Neural crest cell (in vitro differentiated cells): ENCODE measurements at regions not wholly inside any gene's neighbourhood (a gene's known extent, or its start where the extent isn't known, plus 50 kb on each side); places are given as distances from the start of the nearest gene placed in this dataset.

Experiments
- DNase-seq: peaks from one replicate; pipeline ENCODE4 v3.0.0; 2021; ENCODE audit warnings: low read depth, mixed read lengths, low spot score
- H3K27ac Mint-ChIP-seq: one replicate; pipeline ENCODE4 v1.8.0; 2021; ENCODE audit warnings: mild to moderate bottlenecking, mixed read lengths; ENCODE audit not compliant: unreplicated experiment
- H3K27me3 Mint-ChIP-seq: 2 replicates; pipeline ENCODE4 v1.8.0; 2021; ENCODE audit warnings: low read depth, mild to moderate bottlenecking, mixed read lengths
- H3K36me3 Mint-ChIP-seq: 2 replicates; pipeline ENCODE4 v1.8.0; 2021; ENCODE audit warnings: low read depth, mild to moderate bottlenecking, mixed read lengths
- H3K4me1 Mint-ChIP-seq: 2 replicates; pipeline ENCODE4 v1.8.0; 2021; ENCODE audit warnings: mixed read lengths
- H3K4me3 Mint-ChIP-seq: one replicate; pipeline ENCODE4 v1.8.0; 2021; ENCODE audit warnings: mild to moderate bottlenecking, mixed read lengths
- H3K9me3 Mint-ChIP-seq: 2 replicates; pipeline ENCODE4 v1.8.0; 2021; ENCODE audit warnings: mixed read lengths
- TF ChIP-seq, protein P1 (sequence below): fragments of 200-600 bp; sonication (generic); conservative IDR thresholded peaks from 2 replicates; pipeline ENCODE4 v1.5.0; 2021; ENCODE audit warnings: antibody characterized with exemption, mild to moderate bottlenecking

DNA sequence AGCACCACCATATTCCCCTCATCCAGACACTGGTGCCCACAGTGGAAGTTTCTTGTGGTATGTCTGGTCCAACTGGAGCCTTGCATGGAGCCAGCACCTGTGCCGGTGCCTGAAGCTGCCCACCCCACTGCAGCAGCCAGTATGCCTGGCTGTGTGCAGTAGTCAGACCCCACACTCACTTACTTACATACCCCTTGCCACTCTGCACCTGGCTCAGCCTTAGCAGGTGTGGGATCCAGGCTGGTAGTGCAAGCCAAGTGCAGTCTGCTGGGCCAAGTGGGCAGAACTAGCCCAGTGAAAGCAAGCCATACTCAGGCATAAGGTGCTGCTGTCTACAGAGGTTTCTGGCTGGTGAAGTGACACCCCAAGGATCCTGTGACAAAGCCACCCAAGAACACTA is 871.4 kb upstream of the C9orf72 start:
- Mint-ChIP-seq H3K27ac (no peak overlapping the region), H3K9me3 (peaks cover 4% of the 10 kb centered on the region), H3K36me3 (peaks cover 3% of the 10 kb centered on the region), H3K4me3 (no peak overlapping the region), H3K4me1 (no peaks in the 10 kb centered on the region), H3K27me3 (no peaks in the 10 kb centered on the region)
- no peak for DNase-seq
- TF ChIP-seq, protein P1, sequence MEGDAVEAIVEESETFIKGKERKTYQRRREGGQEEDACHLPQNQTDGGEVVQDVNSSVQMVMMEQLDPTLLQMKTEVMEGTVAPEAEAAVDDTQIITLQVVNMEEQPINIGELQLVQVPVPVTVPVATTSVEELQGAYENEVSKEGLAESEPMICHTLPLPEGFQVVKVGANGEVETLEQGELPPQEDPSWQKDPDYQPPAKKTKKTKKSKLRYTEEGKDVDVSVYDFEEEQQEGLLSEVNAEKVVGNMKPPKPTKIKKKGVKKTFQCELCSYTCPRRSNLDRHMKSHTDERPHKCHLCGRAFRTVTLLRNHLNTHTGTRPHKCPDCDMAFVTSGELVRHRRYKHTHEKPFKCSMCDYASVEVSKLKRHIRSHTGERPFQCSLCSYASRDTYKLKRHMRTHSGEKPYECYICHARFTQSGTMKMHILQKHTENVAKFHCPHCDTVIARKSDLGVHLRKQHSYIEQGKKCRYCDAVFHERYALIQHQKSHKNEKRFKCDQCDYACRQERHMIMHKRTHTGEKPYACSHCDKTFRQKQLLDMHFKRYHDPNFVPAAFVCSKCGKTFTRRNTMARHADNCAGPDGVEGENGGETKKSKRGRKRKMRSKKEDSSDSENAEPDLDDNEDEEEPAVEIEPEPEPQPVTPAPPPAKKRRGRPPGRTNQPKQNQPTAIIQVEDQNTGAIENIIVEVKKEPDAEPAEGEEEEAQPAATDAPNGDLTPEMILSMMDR = no peak

DNA sequence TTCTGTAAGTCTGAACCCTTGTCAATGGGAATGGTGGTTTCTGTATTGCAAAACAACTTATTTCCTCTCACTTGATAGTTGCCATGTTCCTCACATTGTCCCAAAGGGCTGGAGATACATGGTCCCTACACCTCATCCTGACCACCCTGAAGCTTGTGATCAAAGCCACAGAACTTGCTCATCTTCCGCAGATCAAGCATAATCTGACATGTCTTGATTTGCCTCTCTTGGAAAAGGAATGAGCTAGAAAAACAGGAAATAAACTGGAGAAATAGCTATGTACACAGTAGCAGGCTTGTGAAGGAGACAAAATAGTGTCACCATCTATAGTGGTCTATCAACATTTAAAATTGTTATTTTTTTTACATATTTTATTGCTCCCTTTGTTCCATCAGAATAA is 871.9 kb upstream of the C9orf72 start:
- no peaks in the 10 kb centered on the region for H3K27me3 Mint-ChIP-seq
- no peaks in the 10 kb centered on the region for H3K4me1 Mint-ChIP-seq
- DNase-seq = no peak
- peaks cover 3% of the 10 kb centered on the region for H3K36me3 Mint-ChIP-seq
- H3K27ac Mint-ChIP-seq = no peak overlapping the region
- peaks cover 4% of the 10 kb centered on the region for H3K9me3 Mint-ChIP-seq
- H3K4me3 Mint-ChIP-seq = no peak overlapping the region
- TF ChIP-seq, protein P1 = no peak

DNA sequence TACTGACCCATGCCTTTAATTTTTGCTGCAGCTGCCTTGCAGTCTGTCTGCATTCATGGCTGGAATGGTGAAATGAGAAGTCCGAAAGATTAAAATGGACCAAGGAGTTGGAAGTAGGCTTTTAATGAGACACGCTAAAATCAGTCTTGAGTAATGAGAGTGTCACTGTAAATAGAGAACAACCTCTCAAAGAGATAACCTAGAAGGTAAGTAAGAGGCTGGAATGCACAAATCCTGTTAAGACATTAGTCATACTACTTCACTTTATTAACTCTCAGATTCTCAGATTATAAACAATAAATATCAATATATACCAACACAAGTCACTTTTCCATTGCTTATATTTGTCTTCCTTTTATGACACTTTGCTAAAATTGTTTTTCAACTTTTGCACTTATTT is 880.6 kb upstream of the C9orf72 start:
- H3K4me1 Mint-ChIP-seq = no peaks in the 10 kb centered on the region
- no peaks in the 10 kb centered on the region for H3K9me3 Mint-ChIP-seq
- H3K36me3 Mint-ChIP-seq = no peaks in the 10 kb centered on the region
- no peak overlapping the region for H3K4me3 Mint-ChIP-seq
- TF ChIP-seq, protein P1 = no peak
- H3K27ac Mint-ChIP-seq = no peak overlapping the region
- no peaks in the 10 kb centered on the region for H3K27me3 Mint-ChIP-seq
- DNase-seq = no peak

DNA sequence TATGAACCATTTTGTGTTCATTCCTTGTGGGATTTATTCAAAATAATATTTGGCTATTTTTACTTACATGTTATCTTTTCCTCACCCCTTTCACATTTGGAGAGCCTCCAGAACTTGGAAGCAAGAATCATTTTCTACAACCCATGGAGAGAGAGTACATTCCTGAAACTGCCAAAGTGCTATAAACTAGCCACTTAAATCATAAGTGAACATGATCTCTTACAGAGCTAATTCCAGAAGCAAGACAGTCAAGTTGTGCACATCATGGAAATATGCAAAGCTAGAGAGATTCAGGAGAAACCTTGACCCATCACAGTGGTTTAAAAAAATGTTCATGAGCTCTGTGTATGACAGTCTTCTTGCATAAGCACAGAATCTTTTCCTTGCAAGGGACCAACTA is 883.6 kb upstream of the C9orf72 start:
- no peak for DNase-seq
- no peaks in the 10 kb centered on the region for H3K4me1 Mint-ChIP-seq
- H3K36me3 Mint-ChIP-seq = no peaks in the 10 kb centered on the region
- H3K27ac Mint-ChIP-seq = no peak overlapping the region
- H3K9me3 Mint-ChIP-seq = no peaks in the 10 kb centered on the region
- no peaks in the 10 kb centered on the region for H3K27me3 Mint-ChIP-seq
- TF ChIP-seq, protein P1 = no peak
- H3K4me3 Mint-ChIP-seq = no peak overlapping the region

DNA sequence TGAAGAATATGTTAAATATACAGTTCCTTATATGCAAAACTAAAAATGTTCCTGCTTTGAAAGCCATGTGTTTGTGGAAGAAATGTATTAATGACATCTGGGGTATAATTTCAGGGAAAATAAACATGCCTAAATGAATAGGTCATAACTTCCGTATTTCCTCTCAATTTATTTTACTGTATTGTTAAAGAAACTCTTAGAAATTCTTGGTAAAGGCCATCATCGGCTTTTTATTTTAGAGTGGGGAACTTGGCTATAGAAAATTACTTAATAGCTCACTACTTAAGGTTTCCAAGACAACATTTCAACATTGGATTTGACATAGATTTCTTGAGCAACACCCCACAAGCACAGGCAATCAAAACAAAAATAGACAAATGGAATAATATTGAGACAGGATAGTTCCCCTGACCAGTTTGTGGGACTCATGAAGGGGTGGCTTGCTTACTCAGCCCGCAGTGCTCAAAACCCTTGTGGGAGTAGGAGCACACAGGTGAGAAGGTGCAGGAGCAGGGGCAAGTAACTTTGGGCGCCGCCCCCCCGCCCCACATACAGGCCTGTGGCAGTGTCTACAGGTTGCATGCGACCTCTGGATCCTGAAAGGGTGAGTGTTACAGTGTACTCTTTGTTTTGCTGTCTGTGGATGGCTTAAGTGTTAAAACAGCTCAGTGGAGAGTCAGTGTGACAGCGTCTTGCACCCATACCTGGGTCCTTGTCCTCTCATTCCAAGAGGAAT is 891.4 kb upstream of the C9orf72 start:
- H3K4me1 Mint-ChIP-seq = no peaks in the 10 kb centered on the region
- H3K36me3 Mint-ChIP-seq = peaks cover 3% of the 10 kb centered on the region
- TF ChIP-seq, protein P1 = no peak
- DNase-seq = no peak
- no peaks in the 10 kb centered on the region for H3K27me3 Mint-ChIP-seq
- no peak overlapping the region for H3K4me3 Mint-ChIP-seq
- peaks cover 8% of the 10 kb centered on the region for H3K9me3 Mint-ChIP-seq
- no peak overlapping the region for H3K27ac Mint-ChIP-seq
